ENCODE measurements at regions not wholly inside any gene's neighbourhood (a gene's known extent, or its start where the extent isn't known, plus 50 kb on each side); places are given as distances from the start of the nearest gene placed in this dataset.
A peak's percentile ranks its signal among the peaks of the same experiment; 100 is the strongest.

GRCh38 chr6:14270142-14270893 lies 152.7 kb downstream of the CD83 start:
- peaks cover 1 to 4% of the 10 kb centered on the region in 2 donors for H3K9me3 ChIP-seq (replicated peaks in 1 of 2; ENCODE audit: control insufficient read depth in 2 of 2, insufficient read depth in 1 of 2, low read depth in 1 of 2, low read length in 2 of 2)
- H3K23ac ChIP-seq (ENCODE audit: low read depth, low read length, poor library complexity), result no peak overlapping the region
- H2BK15ac ChIP-seq (ENCODE audit: low read length), result no peak overlapping the region
- no peak overlapping the region for H3K18ac ChIP-seq (ENCODE audit: low read length)
- WGBS, 2 donors (ENCODE audit: extremely low coverage in 2 of 2, insufficient read length in 2 of 2, insufficient replicate concordance in 1 of 2), result no CpG with 5 or more reads among the region's 5 CpGs
- H3K27ac ChIP-seq (replicated peaks; ENCODE audit: low read length), result no peak overlapping the region
- no peak overlapping the region for H4K8ac ChIP-seq (ENCODE audit: low read depth, low read length)
- no peak overlapping the region for H3K4me3 ChIP-seq (ENCODE audit: low read length in 2 of 2)
- H2AK5ac ChIP-seq (ENCODE audit: low read depth, low read length), result no peak overlapping the region
- no peak overlapping the region for H2BK12ac ChIP-seq (ENCODE audit: low read length)
- no peak overlapping the region for H2BK120ac ChIP-seq (ENCODE audit: low read depth, low read length)
- no peak overlapping the region for H2BK5ac ChIP-seq (ENCODE audit: low read length)
- peaks cover 0 to 2% of the 10 kb centered on the region in 2 donors for H3K4me1 ChIP-seq (ENCODE audit: control insufficient read depth in 2 of 2, insufficient read depth in 1 of 2, low read depth in 1 of 2, low read length in 2 of 2)
- no peak overlapping the region for H3K4ac ChIP-seq (ENCODE audit: low read length)
- H3K79me1 ChIP-seq (ENCODE audit: low read depth, low read length), result no peaks in the 10 kb centered on the region
- no peak for DNase-seq (ENCODE audit: low spot score)
- no peak overlapping the region for H2AFZ ChIP-seq (ENCODE audit: low read length)
- H3K9ac ChIP-seq (ENCODE audit: low read depth, low read length, poor library complexity), result no peak overlapping the region
- H3K27me3 ChIP-seq (ENCODE audit: control insufficient read depth in 3 of 3, insufficient read depth in 3 of 3, low read depth in 1 of 3, low read length in 3 of 3), result peaks cover 0 to under 1% (median 0%) of the 10 kb centered on the region in 3 experiments
- no peak overlapping the region for H3K4me2 ChIP-seq (ENCODE audit: insufficient read depth, low read length, poor library complexity, severe bottlenecking)
- no peak overlapping the region for H3K14ac ChIP-seq (ENCODE audit: low read length)
- H4K91ac ChIP-seq (ENCODE audit: low read depth, low read length, poor library complexity), result no peak overlapping the region
- H3K36me3 ChIP-seq (replicated peaks in 1 of 2; ENCODE audit: control insufficient read depth in 2 of 2, insufficient read depth in 2 of 2, low read length in 2 of 2), result no peaks in the 10 kb centered on the region

DNA sequence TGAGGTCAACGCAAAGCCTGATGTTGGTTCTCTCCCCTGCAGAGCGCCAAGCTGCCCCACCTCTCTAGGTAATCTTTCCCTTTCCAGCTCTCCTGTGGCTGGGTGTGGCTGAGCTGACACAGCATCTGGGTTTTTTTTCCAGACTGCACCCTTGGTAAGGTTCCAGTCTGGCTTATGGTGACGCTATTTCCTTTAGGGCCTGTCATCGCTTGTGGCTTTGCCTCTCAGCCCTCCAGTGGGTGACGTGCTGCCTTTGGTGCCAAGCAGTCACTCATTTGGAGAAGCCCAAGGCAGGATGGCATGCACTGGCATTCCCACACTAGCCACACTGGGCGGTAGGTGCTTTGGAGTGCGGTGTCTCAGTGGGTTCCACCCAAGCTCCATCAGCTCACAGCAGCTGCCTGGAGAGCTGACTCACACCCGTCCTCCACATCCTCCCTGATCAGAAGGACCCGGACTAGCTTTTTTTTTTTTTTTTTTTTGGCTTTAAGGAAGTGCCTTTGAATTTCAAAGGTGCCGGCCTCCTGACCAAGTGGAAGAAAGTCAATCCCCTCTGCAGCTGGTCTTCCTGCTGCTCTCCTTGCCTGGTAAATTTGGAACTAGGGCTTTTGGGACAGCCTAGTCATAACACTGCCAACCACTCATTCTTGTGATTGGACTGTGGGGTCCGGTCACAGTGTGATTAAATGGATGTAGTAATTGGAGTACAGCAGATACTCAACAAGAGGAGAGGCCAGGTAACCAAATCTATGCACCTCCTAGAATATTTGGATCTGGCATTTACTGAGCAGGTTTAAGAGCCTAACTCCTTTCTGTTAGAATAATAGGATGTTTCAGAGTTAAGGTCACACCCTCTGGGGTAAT lies 153.6 kb downstream of the CD83 start:
- DNase-seq (ENCODE audit: low spot score), result no peak
- H3K79me1 ChIP-seq (ENCODE audit: low read depth, low read length), result no peaks in the 10 kb centered on the region
- H2AFZ ChIP-seq (ENCODE audit: low read length), result no peak overlapping the region
- no peak overlapping the region for H3K4me3 ChIP-seq (ENCODE audit: low read length in 2 of 2)
- H2BK5ac ChIP-seq (ENCODE audit: low read length), result no peak overlapping the region
- H2BK15ac ChIP-seq (ENCODE audit: low read length), result no peak overlapping the region
- H2BK12ac ChIP-seq (ENCODE audit: low read length), result no peak overlapping the region
- H4K91ac ChIP-seq (ENCODE audit: low read depth, low read length, poor library complexity), result no peak overlapping the region
- H3K4ac ChIP-seq (ENCODE audit: low read length), result no peak overlapping the region
- H3K4me2 ChIP-seq (ENCODE audit: insufficient read depth, low read length, poor library complexity, severe bottlenecking), result no peak overlapping the region
- H3K23ac ChIP-seq (ENCODE audit: low read depth, low read length, poor library complexity), result peak overlapping the region; percentile 2
- peaks cover 0 to 8% (median 0%) of the 10 kb centered on the region in 3 experiments for H3K27me3 ChIP-seq (ENCODE audit: control insufficient read depth in 3 of 3, insufficient read depth in 3 of 3, low read depth in 1 of 3, low read length in 3 of 3)
- WGBS, 2 donors (ENCODE audit: extremely low coverage in 2 of 2, insufficient read length in 2 of 2, insufficient replicate concordance in 1 of 2), result no CpG with 5 or more reads among the region's 11 CpGs
- H3K9me3 ChIP-seq (replicated peaks in 1 of 2; ENCODE audit: control insufficient read depth in 2 of 2, insufficient read depth in 1 of 2, low read depth in 1 of 2, low read length in 2 of 2), result peaks cover 1 to 4% of the 10 kb centered on the region in 2 donors
- H3K27ac ChIP-seq (replicated peaks; ENCODE audit: low read length), result no peak overlapping the region
- H2BK120ac ChIP-seq (ENCODE audit: low read depth, low read length), result no peak overlapping the region
- H3K14ac ChIP-seq (ENCODE audit: low read length), result peak overlapping the region; percentile 73
- H2AK5ac ChIP-seq (ENCODE audit: low read depth, low read length), result no peak overlapping the region
- H4K8ac ChIP-seq (ENCODE audit: low read depth, low read length), result no peak overlapping the region
- H3K4me1 ChIP-seq (ENCODE audit: control insufficient read depth in 2 of 2, insufficient read depth in 1 of 2, low read depth in 1 of 2, low read length in 2 of 2), result peaks cover 0 to 2% of the 10 kb centered on the region in 2 donors
- no peak overlapping the region for H3K9ac ChIP-seq (ENCODE audit: low read depth, low read length, poor library complexity)
- H3K18ac ChIP-seq (ENCODE audit: low read length), result no peak overlapping the region
- H3K36me3 ChIP-seq (replicated peaks in 1 of 2; ENCODE audit: control insufficient read depth in 2 of 2, insufficient read depth in 2 of 2, low read length in 2 of 2), result no peaks in the 10 kb centered on the region

DNA sequence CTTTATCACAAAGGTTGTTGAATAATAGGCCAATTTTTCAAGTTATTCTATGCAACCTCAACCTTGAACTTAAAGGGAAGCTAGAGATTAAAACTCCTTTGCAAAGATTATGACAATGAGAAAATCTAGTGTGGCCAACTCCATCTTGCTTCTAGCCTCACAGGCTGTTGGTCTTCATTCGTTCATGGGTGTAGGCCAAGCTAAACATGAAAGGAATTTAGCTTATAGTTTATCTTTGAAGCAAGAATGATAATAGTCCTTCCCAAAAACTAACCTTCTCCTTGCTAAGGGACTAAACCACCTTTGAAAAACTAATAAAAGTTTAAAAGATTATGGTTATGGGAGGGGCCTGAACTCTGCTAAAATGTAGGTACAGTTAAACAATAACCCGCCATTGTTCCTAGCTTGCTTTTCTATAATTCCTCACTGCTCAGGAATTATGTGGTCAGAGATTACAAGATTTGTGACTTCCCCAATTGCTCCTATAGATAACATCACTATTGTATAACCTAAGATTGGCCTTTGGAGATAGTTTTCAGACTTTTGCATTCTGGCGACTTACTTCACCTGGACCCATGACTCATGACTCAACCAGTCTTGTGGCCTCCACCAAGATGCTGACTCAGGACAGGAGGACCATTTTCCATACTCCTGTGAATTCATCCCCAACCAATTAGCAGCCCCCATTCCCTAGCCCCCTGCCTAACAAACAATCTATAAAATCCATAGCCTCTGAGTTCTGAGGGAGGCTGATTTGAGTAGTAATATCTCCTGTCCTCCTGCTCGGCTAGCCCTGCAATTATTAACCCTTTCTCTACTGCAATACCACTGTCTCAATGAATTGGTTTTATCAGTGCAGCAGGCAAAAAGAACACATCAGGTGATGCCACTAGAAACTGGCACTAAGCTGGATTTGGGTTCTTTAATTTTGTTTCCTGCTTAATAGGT lies 154.5 kb downstream of the CD83 start:
- no peak overlapping the region for H2AFZ ChIP-seq (ENCODE audit: low read length)
- peaks cover 0 to 2% of the 10 kb centered on the region in 2 donors for H3K4me1 ChIP-seq (ENCODE audit: control insufficient read depth in 2 of 2, insufficient read depth in 1 of 2, low read depth in 1 of 2, low read length in 2 of 2)
- no peak overlapping the region for H3K14ac ChIP-seq (ENCODE audit: low read length)
- peaks cover 1 to 4% of the 10 kb centered on the region in 2 donors for H3K9me3 ChIP-seq (replicated peaks in 1 of 2; ENCODE audit: control insufficient read depth in 2 of 2, insufficient read depth in 1 of 2, low read depth in 1 of 2, low read length in 2 of 2)
- no peak overlapping the region for H2AK5ac ChIP-seq (ENCODE audit: low read depth, low read length)
- H3K4ac ChIP-seq (ENCODE audit: low read length), result no peak overlapping the region
- WGBS, 2 donors (ENCODE audit: extremely low coverage in 2 of 2, insufficient read length in 2 of 2, insufficient replicate concordance in 1 of 2), result no CpG with 5 or more reads among the region's 4 CpGs
- no peak overlapping the region for H4K8ac ChIP-seq (ENCODE audit: low read depth, low read length)
- H3K18ac ChIP-seq (ENCODE audit: low read length), result no peak overlapping the region
- no peak overlapping the region for H3K27ac ChIP-seq (replicated peaks; ENCODE audit: low read length)
- H3K4me3 ChIP-seq (ENCODE audit: low read length in 2 of 2), result no peak overlapping the region
- H3K4me2 ChIP-seq (ENCODE audit: insufficient read depth, low read length, poor library complexity, severe bottlenecking), result no peak overlapping the region
- H3K27me3 ChIP-seq (ENCODE audit: control insufficient read depth in 3 of 3, insufficient read depth in 3 of 3, low read depth in 1 of 3, low read length in 3 of 3), result peaks cover 0 to 12% (median 0%) of the 10 kb centered on the region in 3 experiments
- H3K36me3 ChIP-seq (replicated peaks in 1 of 2; ENCODE audit: control insufficient read depth in 2 of 2, insufficient read depth in 2 of 2, low read length in 2 of 2), result no peaks in the 10 kb centered on the region
- H2BK12ac ChIP-seq (ENCODE audit: low read length), result no peak overlapping the region
- no peak overlapping the region for H2BK5ac ChIP-seq (ENCODE audit: low read length)
- no peak overlapping the region for H2BK120ac ChIP-seq (ENCODE audit: low read depth, low read length)
- no peak overlapping the region for H2BK15ac ChIP-seq (ENCODE audit: low read length)
- no peak overlapping the region for H3K23ac ChIP-seq (ENCODE audit: low read depth, low read length, poor library complexity)
- no peak overlapping the region for H4K91ac ChIP-seq (ENCODE audit: low read depth, low read length, poor library complexity)
- H3K9ac ChIP-seq (ENCODE audit: low read depth, low read length, poor library complexity), result no peak overlapping the region
- H3K79me1 ChIP-seq (ENCODE audit: low read depth, low read length), result no peaks in the 10 kb centered on the region
- no peak for DNase-seq (ENCODE audit: low spot score)
